Posterior vena cava (tissue), 2 donors: ENCODE measurements at regions not wholly inside any gene's neighbourhood (a gene's known extent, or its start where the extent isn't known, plus 50 kb on each side); places are given as distances from the start of the nearest gene placed in this dataset.
"Not testable (repeated sequence)": the region's sequence is repeated elsewhere in the genome, so short reads cannot be mapped to it uniquely, and the experiment has no call there.

Experiments
- DNase-seq: peaks from one replicate; pipeline ENCODE4 v3.0.0-alpha.2; 2020; ENCODE audit warnings: low spot score
- intact Hi-C, 2 donors: fragments of 100-400 bp; cut with DNase I; formaldehyde crosslinking; loops; one replicate each; pipeline versions ENCODE4 v1.14.1 to v1.14.2; 2022 to 2023
- donor health status: DM: yes; HTN: yes; CAD: no.
- donor health status: DM: yes; HTN: yes; CAD: no.

GRCh38 chr1:244327533-244327932 lies 124.2 kb downstream of the ADSS2 start:
- DNase-seq = no peak
- intact Hi-C loops = no loop called here

GRCh38 chr1:244328476-244328875 lies 123.2 kb downstream of the ADSS2 start:
- no peak for DNase-seq
- intact Hi-C loops = no loop called here

GRCh38 chr1:244329591-244330317 lies 122.0 kb downstream of the ADSS2 start:
- no peak for DNase-seq
- intact Hi-C loops = no loop called here

GRCh38 chr1:244330318-244330625 lies 121.4 kb downstream of the ADSS2 start:
- no peak for DNase-seq
- intact Hi-C loops = no loop called here

GRCh38 chr1:244332761-244333160 lies 118.9 kb downstream of the ADSS2 start:
- intact Hi-C loops, DNase-seq: not testable (repeated sequence)

GRCh38 chr1:244334315-244334714 lies 117.4 kb downstream of the ADSS2 start:
- intact Hi-C loops = not testable (repeated sequence)

GRCh38 chr1:244334842-244335241 lies 116.9 kb downstream of the ADSS2 start:
- intact Hi-C loops, DNase-seq: not testable (repeated sequence)

More at GRCh38 chr1:244334315-244334714, 117.4 kb downstream of the ADSS2 start:
- not testable (repeated sequence) for DNase-seq

GRCh38 chr1:244335456-244335855 lies 116.3 kb downstream of the ADSS2 start:
- no peak for DNase-seq
- intact Hi-C loops = no loop called here

- DNase-seq = no peak
- intact Hi-C loops = no loop called here
Observed at GRCh38 chr1:244336232-244336899, 115.3 kb downstream of the ADSS2 start.

GRCh38 chr1:244337839-244338238 lies 113.9 kb downstream of the ADSS2 start:
- intact Hi-C loops = no loop called here
- no peak for DNase-seq

GRCh38 chr1:244339073-244339692 lies 112.5 kb downstream of the ADSS2 start:
- intact Hi-C loops = no loop called here
- DNase-seq = no peak

- intact Hi-C loops = no loop called here
- DNase-seq = no peak
Observed at GRCh38 chr1:244339776-244340175, 111.9 kb downstream of the ADSS2 start.

- DNase-seq = no peak
- intact Hi-C loops = no loop called here
Observed at GRCh38 chr1:244340396-244340795, 111.3 kb downstream of the ADSS2 start.

- intact Hi-C loops = no loop called here
- DNase-seq = no peak
Observed at GRCh38 chr1:244341455-244342450, 110.0 kb downstream of the ADSS2 start.

- DNase-seq = peak; percentile 50
- intact Hi-C loops = no loop called here
Observed at GRCh38 chr1:244344001-244344400, 107.7 kb downstream of the ADSS2 start.

- DNase-seq = no peak
- intact Hi-C loops = loop anchor here in 1 of 2 donors (5.0 kb wide), 1 partner anchor 1865 kb away; no protein-coding TSS in a partner anchor
Observed at GRCh38 chr1:244346972-244347618, 104.6 kb downstream of the ADSS2 start.

- intact Hi-C loops = loop anchor here in 1 of 2 donors (5.0 kb wide), 1 partner anchor 1864 kb away; no protein-coding TSS in a partner anchor
- DNase-seq = no peak
Observed at GRCh38 chr1:244347942-244348341, 103.8 kb downstream of the ADSS2 start.

GRCh38 chr1:244349103-244349531 lies 102.6 kb downstream of the ADSS2 start:
- DNase-seq = no peak
- intact Hi-C loops = loop anchor here in 1 of 2 donors (5.0 kb wide), 1 partner anchor 1863 kb away; no protein-coding TSS in a partner anchor

- intact Hi-C loops = loop anchor here in 1 of 2 donors (5.0 kb wide), 1 partner anchor 1863 kb away; no protein-coding TSS in a partner anchor
- DNase-seq = no peak
Observed at GRCh38 chr1:244349581-244350001, 102.1 kb downstream of the ADSS2 start.
